OCI-LY3 (cell line): ENCODE measurements at regions not wholly inside any gene's neighbourhood (a gene's known extent, or its start where the extent isn't known, plus 50 kb on each side); places are given as distances from the start of the nearest gene placed in this dataset.

Source experiments
- EZH2phosphoT487 ChIP-seq: fragments of 200-600 bp; shearing (Covaris generic); IDR thresholded peaks from 2 replicates; pipeline ENCODE4 v1.6.1; 2018; ENCODE audit warnings: antibody characterized with exemption, mixed run types, low read depth
- TF ChIP-seq, protein P1 (sequence below): fragments of 200-600, 300-600 bp; sonication (generic); IDR thresholded peaks from 2 replicates; pipeline ENCODE4 v1.5.1; 2014; ENCODE audit warnings: antibody characterized with exemption, low read length, low read depth

DNA sequence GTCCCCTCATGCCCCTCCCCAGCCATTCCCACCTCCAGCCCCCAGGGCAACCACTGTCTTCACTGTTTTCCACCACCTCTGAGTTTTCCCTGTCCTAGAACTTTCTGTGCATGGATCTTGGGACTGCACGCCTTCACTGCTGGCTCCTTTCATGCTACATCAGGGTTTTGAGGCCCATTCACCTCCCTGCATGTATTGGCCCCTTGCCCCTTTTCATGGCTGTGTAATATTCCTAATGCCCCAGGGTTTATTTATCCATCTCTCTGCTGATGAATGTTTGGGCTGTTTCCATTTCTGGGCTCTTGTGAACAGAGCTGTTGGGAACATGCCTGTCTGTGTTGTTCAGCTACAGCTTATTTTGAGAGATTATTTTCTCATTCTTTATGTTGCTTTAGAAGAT is 205.0 kb downstream of the RBFOX3 start:
- TF ChIP-seq, protein P1, sequence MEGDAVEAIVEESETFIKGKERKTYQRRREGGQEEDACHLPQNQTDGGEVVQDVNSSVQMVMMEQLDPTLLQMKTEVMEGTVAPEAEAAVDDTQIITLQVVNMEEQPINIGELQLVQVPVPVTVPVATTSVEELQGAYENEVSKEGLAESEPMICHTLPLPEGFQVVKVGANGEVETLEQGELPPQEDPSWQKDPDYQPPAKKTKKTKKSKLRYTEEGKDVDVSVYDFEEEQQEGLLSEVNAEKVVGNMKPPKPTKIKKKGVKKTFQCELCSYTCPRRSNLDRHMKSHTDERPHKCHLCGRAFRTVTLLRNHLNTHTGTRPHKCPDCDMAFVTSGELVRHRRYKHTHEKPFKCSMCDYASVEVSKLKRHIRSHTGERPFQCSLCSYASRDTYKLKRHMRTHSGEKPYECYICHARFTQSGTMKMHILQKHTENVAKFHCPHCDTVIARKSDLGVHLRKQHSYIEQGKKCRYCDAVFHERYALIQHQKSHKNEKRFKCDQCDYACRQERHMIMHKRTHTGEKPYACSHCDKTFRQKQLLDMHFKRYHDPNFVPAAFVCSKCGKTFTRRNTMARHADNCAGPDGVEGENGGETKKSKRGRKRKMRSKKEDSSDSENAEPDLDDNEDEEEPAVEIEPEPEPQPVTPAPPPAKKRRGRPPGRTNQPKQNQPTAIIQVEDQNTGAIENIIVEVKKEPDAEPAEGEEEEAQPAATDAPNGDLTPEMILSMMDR = no peak
- TF ChIP-seq EZH2phosphoT487 = no peak
